BLaER1 (cell line): ENCODE measurements at regions not wholly inside any gene's neighbourhood (a gene's known extent, or its start where the extent isn't known, plus 50 kb on each side); places are given as distances from the start of the nearest gene placed in this dataset.

Experiments
- H3K27ac ChIP-seq: shearing (Covaris generic); formaldehyde crosslinking; 2 replicates; pipeline ENCODE4 v1.8.1; 2022
- H3K27me3 ChIP-seq: shearing (Covaris generic); formaldehyde crosslinking; 2 replicates; pipeline ENCODE4 v1.8.1; 2022
- H3K36me3 ChIP-seq: shearing (Covaris generic); formaldehyde crosslinking; 2 replicates; pipeline ENCODE4 v1.8.1; 2022
- H3K4me1 ChIP-seq: shearing (Covaris generic); formaldehyde crosslinking; 2 replicates; pipeline ENCODE4 v1.8.1; 2022
- H3K4me2 ChIP-seq: shearing (Covaris generic); formaldehyde crosslinking; 2 replicates; pipeline ENCODE4 v1.8.1; 2022
- H3K4me3 ChIP-seq: shearing (Covaris generic); formaldehyde crosslinking; 2 replicates; pipeline ENCODE4 v1.8.1; 2022
- H3K9ac ChIP-seq: shearing (Covaris generic); formaldehyde crosslinking; 2 replicates; pipeline ENCODE4 v1.8.1; 2022
- H3K9me3 ChIP-seq: shearing (Covaris generic); formaldehyde crosslinking; 2 replicates; pipeline ENCODE4 v1.8.1; 2022
- H4K20me1 ChIP-seq: shearing (Covaris generic); formaldehyde crosslinking; 2 replicates; pipeline ENCODE4 v1.8.1; 2022
- Cebpa-rat ChIP-seq: shearing (Covaris generic); IDR thresholded peaks from 2 replicates; pipeline ENCODE4 v1.8.1; 2022

GRCh38 chr9:7592321-7593316, 207.0 kb downstream of the DMAC1 start:
- TF ChIP-seq Cebpa-rat, result no peak
- no peaks in the 10 kb centered on the region for H3K27me3 ChIP-seq

DNA sequence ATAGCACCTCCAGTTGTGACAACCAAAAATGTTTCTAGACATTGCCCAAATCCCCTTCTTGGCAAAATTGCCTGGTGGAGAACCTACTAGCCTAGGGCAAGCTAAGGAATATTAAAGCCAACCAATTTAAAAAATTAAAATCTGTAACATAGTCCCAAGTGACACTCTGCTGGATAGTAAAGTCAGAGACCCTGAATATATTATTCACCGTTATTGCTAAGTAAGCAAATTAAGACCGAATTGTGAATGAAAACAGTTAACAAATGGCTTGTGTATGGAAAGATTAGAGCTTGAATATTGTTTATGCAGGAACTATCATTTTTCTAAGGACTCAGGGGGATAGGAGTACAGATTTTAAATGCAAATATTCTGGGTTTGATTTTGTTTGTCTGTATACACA, 208.1 kb downstream of the DMAC1 start:
- Histone ChIP-seq H3K4me3 (no peak overlapping the region), H4K20me1 (no peaks in the 10 kb centered on the region), H3K27me3 (no peaks in the 10 kb centered on the region), H3K4me1 (no peaks in the 10 kb centered on the region), H3K9me3 (no peaks in the 10 kb centered on the region), H3K27ac (no peak overlapping the region), H3K4me2 (no peak overlapping the region), H3K36me3 (no peaks in the 10 kb centered on the region), H3K9ac (no peak overlapping the region)
- TF ChIP-seq Cebpa-rat, result no peak

More at GRCh38 chr9:7592321-7593316, 207.0 kb downstream of the DMAC1 start:
- Histone ChIP-seq H4K20me1 (no peaks in the 10 kb centered on the region), H3K9me3 (no peaks in the 10 kb centered on the region), H3K9ac (no peak overlapping the region), H3K27ac (no peak overlapping the region), H3K4me1 (no peaks in the 10 kb centered on the region), H3K4me3 (no peak overlapping the region), H3K4me2 (no peak overlapping the region), H3K36me3 (no peaks in the 10 kb centered on the region)

- no peak overlapping the region for H3K27ac ChIP-seq
- H3K27me3 ChIP-seq, result no peaks in the 10 kb centered on the region
- TF ChIP-seq Cebpa-rat, result no peak
- H3K36me3 ChIP-seq, result no peaks in the 10 kb centered on the region
- no peak overlapping the region for H3K4me3 ChIP-seq
- H3K9ac ChIP-seq, result no peak overlapping the region
- no peaks in the 10 kb centered on the region for H3K9me3 ChIP-seq
- H3K4me1 ChIP-seq, result no peaks in the 10 kb centered on the region
- no peaks in the 10 kb centered on the region for H4K20me1 ChIP-seq
- no peak overlapping the region for H3K4me2 ChIP-seq
These were observed 219.0 kb downstream of the DMAC1 start for GRCh38 chr9:7580568-7580967.

- Histone ChIP-seq H3K9me3 (no peaks in the 10 kb centered on the region), H3K27ac (no peak overlapping the region), H3K9ac (no peak overlapping the region), H3K4me3 (no peak overlapping the region), H3K36me3 (no peaks in the 10 kb centered on the region), H3K27me3 (no peaks in the 10 kb centered on the region), H4K20me1 (no peaks in the 10 kb centered on the region), H3K4me2 (no peak overlapping the region), H3K4me1 (no peaks in the 10 kb centered on the region)
- TF ChIP-seq Cebpa-rat, result no peak
These were observed 220.2 kb downstream of the DMAC1 start for GRCh38 chr9:7579351-7579750.

- no peaks in the 10 kb centered on the region for H3K36me3 ChIP-seq
- H3K9ac ChIP-seq, result no peak overlapping the region
- H3K4me1 ChIP-seq, result no peaks in the 10 kb centered on the region
These were observed 220.6 kb downstream of the DMAC1 start for GRCh38 chr9:7578951-7579350.

GRCh38 chr9:7570107-7570720, 229.4 kb downstream of the DMAC1 start:
- H3K36me3 ChIP-seq, result no peaks in the 10 kb centered on the region
- H3K9me3 ChIP-seq, result no peaks in the 10 kb centered on the region
- no peak overlapping the region for H3K4me3 ChIP-seq
- no peak for TF ChIP-seq Cebpa-rat
- H4K20me1 ChIP-seq, result no peaks in the 10 kb centered on the region
- no peak overlapping the region for H3K9ac ChIP-seq
- H3K4me2 ChIP-seq, result no peak overlapping the region
- H3K27me3 ChIP-seq, result no peaks in the 10 kb centered on the region
- no peaks in the 10 kb centered on the region for H3K4me1 ChIP-seq
- H3K27ac ChIP-seq, result no peak overlapping the region

More at GRCh38 chr9:7578951-7579350, 220.6 kb downstream of the DMAC1 start:
- H3K4me2 ChIP-seq, result no peak overlapping the region
- no peaks in the 10 kb centered on the region for H3K27me3 ChIP-seq
- H3K4me3 ChIP-seq, result no peak overlapping the region
- no peaks in the 10 kb centered on the region for H4K20me1 ChIP-seq
- H3K9me3 ChIP-seq, result no peaks in the 10 kb centered on the region
- no peak overlapping the region for H3K27ac ChIP-seq
- TF ChIP-seq Cebpa-rat, result no peak

DNA sequence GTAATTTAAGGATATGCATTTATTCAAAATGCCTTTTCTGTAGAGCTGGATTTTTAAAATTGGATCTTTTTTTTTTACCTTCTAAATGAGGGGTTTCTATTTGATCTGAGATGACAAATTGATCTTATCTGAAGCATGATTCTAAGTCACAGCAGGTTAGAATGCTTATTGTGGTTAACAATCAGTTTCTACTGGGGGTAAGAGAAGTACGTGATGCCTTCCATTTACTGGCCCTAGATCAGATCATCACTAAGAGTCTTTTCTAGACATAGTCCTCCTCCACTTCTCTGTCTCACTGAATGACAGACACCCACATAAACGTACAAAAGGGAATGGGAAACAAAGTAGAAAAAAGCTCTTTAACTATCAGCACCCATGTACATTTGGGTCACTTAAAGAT, 231.9 kb downstream of the DMAC1 start:
- Histone ChIP-seq H3K36me3 (no peaks in the 10 kb centered on the region), H3K9me3 (no peaks in the 10 kb centered on the region), H3K4me3 (no peak overlapping the region), H3K27me3 (no peaks in the 10 kb centered on the region), H3K9ac (no peak overlapping the region), H3K4me1 (no peaks in the 10 kb centered on the region), H3K4me2 (no peak overlapping the region), H3K27ac (no peak overlapping the region), H4K20me1 (no peaks in the 10 kb centered on the region)
- TF ChIP-seq Cebpa-rat, result no peak

GRCh38 chr9:7561527-7562080, 238.0 kb downstream of the DMAC1 start:
- no peaks in the 10 kb centered on the region for H3K9me3 ChIP-seq
- H3K27me3 ChIP-seq, result no peaks in the 10 kb centered on the region
- H3K4me1 ChIP-seq, result no peaks in the 10 kb centered on the region
- no peak for TF ChIP-seq Cebpa-rat
- no peaks in the 10 kb centered on the region for H4K20me1 ChIP-seq
- no peak overlapping the region for H3K9ac ChIP-seq
- H3K36me3 ChIP-seq, result no peaks in the 10 kb centered on the region
- H3K4me3 ChIP-seq, result no peak overlapping the region
- H3K4me2 ChIP-seq, result no peak overlapping the region
- no peak overlapping the region for H3K27ac ChIP-seq

DNA sequence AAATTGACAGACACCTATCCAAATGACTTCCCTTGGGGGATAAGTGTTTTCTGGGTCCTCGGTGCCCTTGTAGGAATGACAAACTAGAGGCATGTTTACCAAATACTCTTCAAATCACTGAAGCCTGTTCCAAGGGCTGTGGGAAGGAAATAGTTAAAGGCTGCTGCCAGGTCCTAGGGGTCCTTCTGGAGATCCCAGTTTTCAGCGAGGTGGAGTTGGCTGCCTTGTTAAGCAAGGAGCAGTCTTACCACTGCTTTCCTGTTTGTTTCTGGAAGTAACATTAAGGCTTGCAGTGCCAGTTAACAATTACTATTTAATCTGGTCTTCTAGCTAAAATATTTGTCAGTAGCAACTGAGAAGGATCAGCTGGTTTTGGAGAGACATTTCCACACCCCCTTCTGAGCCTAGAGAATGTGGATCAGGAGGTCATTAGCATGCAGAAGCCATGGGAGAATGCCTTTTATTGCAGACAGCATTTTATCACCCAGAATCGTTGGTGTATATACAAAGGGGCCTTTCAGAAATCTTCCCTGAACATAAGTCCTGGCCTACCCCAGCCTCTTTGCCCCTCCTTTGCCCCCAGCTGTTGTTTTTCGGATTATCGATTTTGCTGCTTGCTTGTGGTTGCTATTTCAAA, 238.8 kb downstream of the DMAC1 start:
- no peak for TF ChIP-seq Cebpa-rat

More for the DNA sequence above, 238.8 kb downstream of the DMAC1 start:
- Histone ChIP-seq H3K36me3 (no peaks in the 10 kb centered on the region), H3K27me3 (no peaks in the 10 kb centered on the region), H3K9me3 (no peaks in the 10 kb centered on the region), H3K4me2 (no peak overlapping the region), H3K4me3 (no peak overlapping the region), H3K4me1 (no peaks in the 10 kb centered on the region), H4K20me1 (no peaks in the 10 kb centered on the region), H3K27ac (no peak overlapping the region), H3K9ac (no peak overlapping the region)
